Breast epithelium (tissue), 4 donors: ENCODE measurements at regions not wholly inside any gene's neighbourhood (a gene's known extent, or its start where the extent isn't known, plus 50 kb on each side); places are given as distances from the start of the nearest gene placed in this dataset.

Experiments used
- DNase-seq, 2 donors: peaks; one replicate each; pipeline ENCODE4 v3.0.0-alpha.2; 2019; ENCODE audit warnings: low spot score in 2 of 2
- H3K27ac ChIP-seq, 2 donors: fragments of 200-600 bp; sonication (generic) in 1 of 2; one replicate each; pipeline ENCODE4 v1.5.1; 2016 to 2019; ENCODE audit warnings: mild to moderate bottlenecking in 1 of 2
- H3K27me3 ChIP-seq, 2 donors: fragments of 200-600 bp; sonication (generic) in 1 of 2; one replicate each; pipeline versions ENCODE4 v1.5.1 to v1.6.0; 2017 to 2019; ENCODE audit warnings: control low read depth in 1 of 2, mild to moderate bottlenecking in 1 of 2
- H3K36me3 ChIP-seq: fragments of 200-600 bp; one replicate; pipeline ENCODE4 v1.5.1; 2019
- H3K4me1 ChIP-seq, 2 donors: fragments of 200-600 bp; sonication (generic); one replicate each; pipeline ENCODE4 v1.5.1; 2016 to 2019; ENCODE audit warnings: control low read depth in 1 of 2
- H3K4me3 ChIP-seq, 3 donors: fragments of 200-600 bp; sonication (generic); 1 replicate in 2 of 3; 2 replicates in 1 of 3; pipeline ENCODE4 v1.5.1; 2016 to 2019; ENCODE audit warnings: mild to moderate bottlenecking in 3 of 3, moderate library complexity in 2 of 3
- H3K9me3 ChIP-seq, 2 donors: fragments of 200-600 bp; sonication (generic) in 1 of 2; one replicate each; pipeline ENCODE4 v1.5.1; 2016 to 2019; ENCODE audit warnings: control low read depth in 1 of 2
- CTCF ChIP-seq, 3 donors: fragments of 450-650 bp; IDR thresholded peaks; one replicate each; pipeline ENCODE4 v1.5.1; 2016 to 2017; ENCODE audit warnings: antibody characterized with exemption in 3 of 3, mild to moderate bottlenecking in 3 of 3, moderate library complexity in 3 of 3
- POLR2A ChIP-seq: fragments of 450-650 bp; IDR thresholded peaks from one replicate; pipeline ENCODE4 v1.6.1; 2016; ENCODE audit warnings: antibody characterized with exemption, mild to moderate bottlenecking, moderate library complexity
- POLR2AphosphoS5 ChIP-seq, 3 donors: sonication (generic); formaldehyde crosslinking; IDR thresholded peaks; one replicate each; pipeline ENCODE4 v1.6.1; 2017; ENCODE audit warnings: antibody characterized with exemption in 3 of 3
- intact Hi-C: fragments of 100-400 bp; cut with DNase I; formaldehyde crosslinking; loops from one replicate; pipeline ENCODE4 v1.15.1; 2023; ENCODE audit warnings: low total_unique reads

DNA sequence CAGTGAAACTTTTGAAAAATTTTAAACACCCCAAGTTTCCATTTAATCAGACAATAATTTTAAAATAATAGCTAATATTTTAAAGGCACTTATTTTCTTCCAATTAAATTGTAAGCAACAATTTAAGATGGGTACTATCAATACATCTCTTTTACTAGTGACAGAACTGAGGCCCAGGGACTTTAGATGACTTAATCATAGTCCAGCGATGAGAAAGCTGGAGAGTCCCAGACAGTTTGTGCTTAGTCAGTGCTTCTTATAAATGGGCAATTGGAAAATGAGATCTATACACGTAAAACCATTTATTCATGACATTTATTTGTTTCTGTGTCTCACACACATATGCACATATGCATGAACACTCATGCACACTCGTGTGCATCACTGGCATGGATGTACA lies 2063.5 kb downstream of the PCDH9 start:
- Histone ChIP-seq H3K9me3 (no peaks in the 10 kb centered on the region), H3K4me1 (no peaks in the 10 kb centered on the region), H3K36me3 (no peaks in the 10 kb centered on the region), H3K27me3 (no peaks in the 10 kb centered on the region), H3K27ac (no peak overlapping the region), H3K4me3 (no peak overlapping the region)
- TF ChIP-seq POLR2AphosphoS5 (IDR thresholded peaks at IDR 0.05) (no peak), POLR2A (no peak), CTCF (IDR thresholded peaks at IDR 0.05) (no peak)
- DNase-seq: no peak
- intact Hi-C loops: no loop called here

- intact Hi-C loops: loop anchor here (10.0 kb wide), 1 partner anchor 1285 kb away; no protein-coding TSS in a partner anchor
- DNase-seq: no peak
- TF ChIP-seq CTCF (IDR thresholded peaks at IDR 0.05) (no peak), POLR2A (no peak), POLR2AphosphoS5 (IDR thresholded peaks at IDR 0.05) (no peak)
Measured at GRCh38 chr13:65159803-65160202, 2070.3 kb downstream of the PCDH9 start.

GRCh38 chr13:65155861-65156260 lies 2074.3 kb downstream of the PCDH9 start:
- Histone ChIP-seq H3K4me3 (no peak overlapping the region), H3K27ac (no peak overlapping the region), H3K4me1 (no peaks in the 10 kb centered on the region), H3K9me3 (no peaks in the 10 kb centered on the region), H3K27me3 (no peaks in the 10 kb centered on the region), H3K36me3 (no peaks in the 10 kb centered on the region)
- TF ChIP-seq CTCF (IDR thresholded peaks at IDR 0.05) (no peak), POLR2A (no peak), POLR2AphosphoS5 (IDR thresholded peaks at IDR 0.05) (no peak)
- intact Hi-C loops: loop anchor here (10.0 kb wide), 1 partner anchor 1289 kb away; no protein-coding TSS in a partner anchor
- DNase-seq: no peak

More at GRCh38 chr13:65159803-65160202, 2070.3 kb downstream of the PCDH9 start:
- Histone ChIP-seq H3K27me3 (no peaks in the 10 kb centered on the region), H3K9me3 (no peaks in the 10 kb centered on the region), H3K4me3 (no peak overlapping the region), H3K36me3 (no peaks in the 10 kb centered on the region), H3K27ac (no peak overlapping the region), H3K4me1 (no peaks in the 10 kb centered on the region)

- Histone ChIP-seq H3K9me3 (no peaks in the 10 kb centered on the region), H3K4me1 (no peaks in the 10 kb centered on the region), H3K27me3 (no peaks in the 10 kb centered on the region), H3K36me3 (no peaks in the 10 kb centered on the region), H3K4me3 (no peak overlapping the region), H3K27ac (no peak overlapping the region)
- no peak for DNase-seq
- TF ChIP-seq CTCF (IDR thresholded peaks at IDR 0.05) (no peak), POLR2A (no peak), POLR2AphosphoS5 (IDR thresholded peaks at IDR 0.05) (no peak)
- intact Hi-C loops: loop anchor here (10.0 kb wide), 1 partner anchor 1290 kb away; no protein-coding TSS in a partner anchor
Measured at GRCh38 chr13:65154661-65155447, 2075.3 kb downstream of the PCDH9 start.

DNA sequence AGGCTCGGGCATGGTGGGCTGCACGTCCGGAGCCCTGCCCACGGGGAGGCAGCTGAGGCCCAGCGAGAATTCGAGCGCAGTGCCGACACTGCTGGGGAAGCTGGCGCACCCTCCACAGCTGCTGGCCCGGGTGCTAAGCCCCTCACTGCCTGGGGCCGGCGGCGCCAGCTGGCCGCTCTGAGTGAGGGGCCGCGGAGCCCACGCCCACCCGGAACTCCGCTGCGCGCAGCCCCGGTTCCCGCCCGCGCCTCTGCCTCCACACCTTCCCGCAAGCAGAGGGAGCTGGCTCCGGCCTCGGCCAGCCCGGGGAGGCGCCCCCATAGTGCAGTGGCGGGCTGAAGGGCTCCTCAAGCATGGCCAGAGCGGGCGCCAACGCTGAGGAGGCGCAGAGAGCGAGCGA lies 2080.4 kb downstream of the PCDH9 start:
- no peak overlapping the region for H3K4me3 ChIP-seq
- no peak overlapping the region for H3K27ac ChIP-seq
- H3K4me1 ChIP-seq: no peaks in the 10 kb centered on the region
- DNase-seq: no peak
- H3K27me3 ChIP-seq: no peaks in the 10 kb centered on the region
- no peak for TF ChIP-seq CTCF (IDR thresholded peaks at IDR 0.05)
- TF ChIP-seq POLR2A: no peak
- no peak for TF ChIP-seq POLR2AphosphoS5 (IDR thresholded peaks at IDR 0.05)
- no peaks in the 10 kb centered on the region for H3K36me3 ChIP-seq
- H3K9me3 ChIP-seq: no peaks in the 10 kb centered on the region
- intact Hi-C loops: loop anchor here (10.0 kb wide), 1 partner anchor 1295 kb away; no protein-coding TSS in a partner anchor
